ENCODE measurements at regions not wholly inside any gene's neighbourhood (a gene's known extent, or its start where the extent isn't known, plus 50 kb on each side); places are given as distances from the start of the nearest gene placed in this dataset.

- H3K4me3 ChIP-seq (ENCODE audit: low read depth, low read length), result no peak overlapping the region
- ChIA-PET CTCF (interaction anchor here (0.6 kb wide), 1 partner anchor 12 kb away, joined by 4 read pairs; no protein-coding TSS in a partner anchor), POLR2A (no interaction called here)
- H3K4me1 ChIP-seq (ENCODE audit: control insufficient read depth, insufficient read depth, low read length), result no peaks in the 10 kb centered on the region
- H3K36me3 ChIP-seq (ENCODE audit: control insufficient read depth in 2 of 2, insufficient read depth in 1 of 2, low read length in 2 of 2), result no peaks in the 10 kb centered on the region
- no peaks in the 10 kb centered on the region for H3K9me3 ChIP-seq (ENCODE audit: control insufficient read depth, insufficient read depth, low read depth, low read length)
- TF ChIP-seq ZSCAN16 (tag by site-specific recombination; IDR thresholded peaks at IDR 0.05) (no peak), HIC1 (tag by site-specific recombination; IDR thresholded peaks at IDR 0.05) (no peak), ZNF394 (tag by site-specific recombination; IDR thresholded peaks at IDR 0.05; ENCODE audit: borderline replicate concordance) (no peak), ZNF571 (tag by site-specific recombination; IDR thresholded peaks at IDR 0.05) (no peak), ZNF677 (tag by site-specific recombination; IDR thresholded peaks at IDR 0.05) (no peak), HOXD13 (CRISPR knock-in tag; IDR thresholded peaks at IDR 0.05; ENCODE audit: borderline replicate concordance) (no peak), FEZF1 (tag by site-specific recombination; IDR thresholded peaks at IDR 0.05) (no peak), ZNF843 (tag by site-specific recombination; IDR thresholded peaks at IDR 0.05) (no peak), ZFP37 (tag by site-specific recombination; IDR thresholded peaks at IDR 0.05) (no peak), ZFP69B (tag by site-specific recombination; IDR thresholded peaks at IDR 0.05) (no peak), ZNF140 (tag by site-specific recombination; IDR thresholded peaks at IDR 0.05) (no peak), ZSCAN5A (tag by site-specific recombination; IDR thresholded peaks at IDR 0.05) (no peak), ZNF585B (tag by site-specific recombination; IDR thresholded peaks at IDR 0.05) (no peak), ZNF23 (tag by site-specific recombination; IDR thresholded peaks at IDR 0.05; ENCODE audit: borderline replicate concordance) (no peak), ZNF433 (tag by site-specific recombination; IDR thresholded peaks at IDR 0.05; ENCODE audit: low read depth) (no peak)
- no peak overlapping the region for H3K27ac ChIP-seq (ENCODE audit: extremely low read depth, low read depth, low read length)
These were observed 168.9 kb upstream of the NOVA1 start for GRCh38 chr14:26766726-26767125.

GRCh38 chr14:26773906-26774593 lies 176.2 kb upstream of the NOVA1 start:
- CTCF ChIA-PET, result no interaction called here
- POLR2A ChIA-PET, result no interaction called here
- no peak for TF ChIP-seq ZNF394 (tag by site-specific recombination; IDR thresholded peaks at IDR 0.05; ENCODE audit: borderline replicate concordance)
- no peak for TF ChIP-seq ZNF747 (tag by site-specific recombination; IDR thresholded peaks at IDR 0.05)
- TF ChIP-seq ZNF670 (tag by site-specific recombination; IDR thresholded peaks at IDR 0.05; ENCODE audit: low read depth), result no peak
- TF ChIP-seq MYNN (tag by site-specific recombination; IDR thresholded peaks at IDR 0.05; ENCODE audit: borderline replicate concordance), result no peak
- no peak for TF ChIP-seq ZNF10 (tag by site-specific recombination; IDR thresholded peaks at IDR 0.05)
- TF ChIP-seq ZNF266 (tag by site-specific recombination; IDR thresholded peaks at IDR 0.05; ENCODE audit: low read depth), result no peak
- TF ChIP-seq ZSCAN18 (tag by site-specific recombination; IDR thresholded peaks at IDR 0.05), result no peak
- TF ChIP-seq ZNF660 (tag by site-specific recombination; IDR thresholded peaks at IDR 0.05), result no peak
- no peak for TF ChIP-seq ZNF623 (tag by site-specific recombination; IDR thresholded peaks at IDR 0.05)
- TF ChIP-seq ZNF514 (tag by site-specific recombination; IDR thresholded peaks at IDR 0.05), result no peak
- no peak for TF ChIP-seq ZNF138 (tag by site-specific recombination; IDR thresholded peaks at IDR 0.05; ENCODE audit: borderline replicate concordance)
- no peak for TF ChIP-seq SCRT2 (tag by site-specific recombination; IDR thresholded peaks at IDR 0.05)
- TF ChIP-seq ZNF37A (tag by site-specific recombination; IDR thresholded peaks at IDR 0.05), result no peak
- TF ChIP-seq ZNF23 (tag by site-specific recombination; IDR thresholded peaks at IDR 0.05; ENCODE audit: borderline replicate concordance), result no peak
- no peak for TF ChIP-seq ZNF335 (tag by site-specific recombination; conservative IDR thresholded peaks at IDR 0.05)
- TF ChIP-seq ZNF341 (tag by site-specific recombination; IDR thresholded peaks at IDR 0.05; ENCODE audit: low read depth), result no peak
- Histone ChIP-seq H3K4me1 (ENCODE audit: control insufficient read depth, insufficient read depth, low read length) (no peaks in the 10 kb centered on the region), H3K36me3 (ENCODE audit: control insufficient read depth in 2 of 2, insufficient read depth in 1 of 2, low read length in 2 of 2) (no peaks in the 10 kb centered on the region), H3K4me3 (ENCODE audit: low read depth, low read length) (no peak overlapping the region), H3K27ac (ENCODE audit: extremely low read depth, low read depth, low read length) (no peak overlapping the region), H3K9me3 (ENCODE audit: control insufficient read depth, insufficient read depth, low read depth, low read length) (no peaks in the 10 kb centered on the region)

Measured in HEK293 (cell line).